Activated CD4-positive, alpha-beta T cell treated with anti-CD3 and anti-CD28 coated beads, Interleukin-2, Interleukin-4, amounts not matched to agents 100 ng/mL and 50 ng/mL, durations not matched to agents 16 hours and 8 hours (primary cell): ENCODE measurements at regions not wholly inside any gene's neighbourhood (a gene's known extent, or its start where the extent isn't known, plus 50 kb on each side); places are given as distances from the start of the nearest gene placed in this dataset.
"Not testable (repeated sequence)": the region's sequence is repeated elsewhere in the genome, so short reads cannot be mapped to it uniquely, and the experiment has no call there.

Experiments used
- DNase-seq: peaks from one replicate; pipeline ENCODE4 v3.0.0-alpha.2; 2020; ENCODE audit warnings: low spot score

GRCh38 chr3:67154429-67154828 lies 156.3 kb downstream of the KBTBD8 start:
- DNase-seq: no peak

DNA sequence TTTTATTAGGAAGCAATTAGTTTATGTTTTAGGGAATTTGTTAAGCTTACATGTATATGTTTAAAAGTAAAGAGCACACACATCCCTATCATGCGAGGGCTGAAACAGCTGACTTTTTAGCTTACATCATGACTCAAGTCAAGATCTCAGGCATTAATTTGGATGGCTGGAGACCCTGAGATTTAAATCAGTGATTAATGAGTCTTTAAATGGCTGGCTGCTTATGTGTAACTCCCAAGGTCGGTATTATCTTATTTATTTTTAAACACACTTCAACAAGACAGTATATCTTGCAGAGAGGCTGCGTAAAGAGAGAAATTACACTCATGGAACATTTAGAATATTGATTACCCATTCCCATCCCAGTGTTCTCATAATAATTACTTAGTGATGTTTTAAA lies 169.4 kb downstream of the KBTBD8 start:
- DNase-seq: no peak

DNA sequence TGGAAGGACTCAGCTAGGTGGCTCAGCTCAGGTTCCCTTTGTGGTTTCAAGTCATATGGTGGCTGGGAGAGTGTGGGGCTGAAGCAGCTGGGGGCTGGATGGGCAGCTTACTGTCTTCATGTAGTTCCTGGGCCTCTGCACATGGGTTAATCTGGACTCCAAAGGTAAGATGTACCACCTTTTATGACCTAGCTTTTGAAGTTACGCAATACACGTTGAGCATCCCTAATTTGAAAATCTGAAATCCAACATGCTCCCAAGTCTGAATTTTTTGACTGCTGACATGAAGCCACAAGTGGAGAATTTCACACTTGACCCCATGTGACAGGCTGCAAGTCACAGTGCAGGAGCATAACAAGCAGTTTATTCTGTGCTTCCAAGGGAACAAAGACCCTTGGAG lies 173.7 kb downstream of the KBTBD8 start:
- DNase-seq: no peak

DNA sequence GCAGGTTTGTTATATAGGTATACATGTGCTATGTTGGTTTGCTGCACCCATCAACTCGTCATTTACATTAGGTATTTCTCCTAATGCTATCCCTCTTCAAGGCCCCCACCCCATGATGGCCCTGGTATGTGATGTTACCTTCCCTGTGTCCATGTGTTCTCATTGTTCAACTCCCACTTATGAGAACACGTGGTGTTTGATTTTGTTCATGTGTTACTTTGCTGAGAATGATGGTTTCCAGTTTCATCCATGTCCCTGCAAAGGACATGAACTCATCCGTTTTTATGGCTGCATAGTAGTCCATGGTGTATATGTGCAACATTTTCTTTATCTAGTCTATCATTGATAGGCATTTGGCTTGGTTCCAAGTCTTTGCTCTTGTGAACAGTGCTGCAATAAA lies 175.0 kb downstream of the KBTBD8 start:
- not testable (repeated sequence) for DNase-seq

DNA sequence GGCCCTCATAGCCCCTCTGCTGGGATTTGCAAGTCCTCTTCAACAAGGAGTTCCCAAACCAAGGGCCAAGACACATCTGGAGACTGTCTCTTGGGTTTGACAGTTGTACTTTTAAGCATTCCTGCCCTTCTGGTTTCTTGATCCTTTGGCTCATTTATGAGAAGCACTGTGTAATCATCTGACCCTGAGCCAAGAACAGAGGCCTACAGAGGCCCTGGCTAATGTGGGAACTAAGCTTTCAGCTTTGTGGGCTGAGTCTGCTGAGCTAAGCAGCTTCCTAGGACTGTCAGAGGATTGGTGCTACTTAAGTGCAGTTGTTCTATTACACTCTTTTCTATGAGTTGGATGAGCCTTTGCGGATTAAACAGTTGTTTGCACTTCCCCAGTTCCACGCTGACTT lies 178.3 kb downstream of the KBTBD8 start:
- no peak for DNase-seq

- no peak for DNase-seq
Measured at GRCh38 chr3:67192466-67192865, 194.4 kb downstream of the KBTBD8 start.

DNA sequence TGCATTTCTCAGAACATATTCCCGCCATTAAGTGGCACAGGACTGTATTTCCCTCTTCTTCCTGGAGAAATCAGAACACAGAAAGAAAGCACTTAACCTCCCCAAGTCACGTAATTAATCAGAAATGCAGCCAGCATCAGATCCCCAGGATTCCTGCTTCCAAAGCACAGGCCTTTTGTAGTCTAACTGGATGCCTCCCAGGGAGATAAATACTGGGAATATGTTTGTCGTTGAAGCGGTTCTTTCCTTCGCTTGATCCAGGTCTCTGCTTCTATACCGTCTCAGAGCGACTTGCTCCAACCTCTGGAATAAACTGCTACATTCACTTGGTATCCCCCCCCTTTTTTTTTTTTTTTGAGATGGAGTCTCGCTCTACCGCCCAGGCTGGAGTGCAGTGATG lies 198.6 kb downstream of the KBTBD8 start:
- no peak for DNase-seq

DNA sequence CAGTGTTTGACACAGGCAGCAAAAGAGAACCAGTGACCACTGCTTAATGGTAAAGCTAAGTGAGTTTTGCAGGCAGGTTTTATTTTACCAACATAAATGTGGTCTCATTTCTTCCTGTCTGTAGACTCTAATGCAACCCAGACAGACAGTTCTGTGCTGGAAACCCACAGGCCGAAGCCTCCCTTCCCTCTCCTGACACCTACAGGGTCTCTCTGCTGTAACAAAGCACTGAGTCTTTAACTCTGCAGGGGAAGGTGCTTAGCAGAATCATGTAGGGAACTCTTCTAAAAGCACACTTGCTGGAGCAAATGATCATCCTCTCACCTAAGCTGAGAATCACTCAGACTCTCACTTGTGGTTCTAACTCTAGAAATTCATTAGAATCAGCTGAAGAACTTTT lies 200.3 kb downstream of the KBTBD8 start:
- DNase-seq: no peak

DNA sequence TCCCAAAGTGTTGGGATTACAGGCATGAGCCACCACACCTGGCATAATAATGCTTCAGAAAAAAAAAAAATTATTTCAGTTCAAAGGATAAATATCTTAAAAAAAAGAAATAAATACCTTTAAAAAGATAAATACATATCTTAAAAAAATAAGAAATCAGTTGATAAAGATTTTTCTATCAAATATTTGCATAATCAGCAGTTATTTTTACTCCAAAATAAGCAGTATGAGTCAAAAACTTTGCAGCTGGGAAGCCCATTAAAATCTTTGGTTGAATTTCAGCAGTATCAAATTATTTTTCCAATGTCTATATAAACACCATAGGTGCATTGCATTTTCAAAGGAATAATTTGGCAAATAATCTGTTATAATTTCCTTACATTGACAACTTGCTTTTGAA lies 202.5 kb downstream of the KBTBD8 start:
- no peak for DNase-seq

DNA sequence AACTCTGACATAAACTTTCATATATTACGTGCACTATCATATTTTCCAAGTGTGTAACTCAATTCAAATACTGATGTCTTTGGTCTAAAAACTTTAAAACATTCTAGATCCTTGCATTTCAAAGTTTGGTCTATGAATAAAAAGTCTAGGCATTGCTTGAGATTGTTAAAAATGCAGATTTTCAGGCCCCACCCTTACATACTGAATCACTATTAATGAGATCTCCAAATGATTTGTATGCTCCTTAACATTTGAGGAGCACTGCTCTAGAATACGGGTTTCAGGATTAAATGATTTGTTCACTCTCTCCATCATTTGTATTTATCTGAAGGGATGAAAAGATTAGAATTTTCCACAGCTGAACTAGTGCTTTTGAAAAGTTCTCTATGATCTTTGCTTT lies 202.9 kb downstream of the KBTBD8 start:
- DNase-seq: no peak

DNA sequence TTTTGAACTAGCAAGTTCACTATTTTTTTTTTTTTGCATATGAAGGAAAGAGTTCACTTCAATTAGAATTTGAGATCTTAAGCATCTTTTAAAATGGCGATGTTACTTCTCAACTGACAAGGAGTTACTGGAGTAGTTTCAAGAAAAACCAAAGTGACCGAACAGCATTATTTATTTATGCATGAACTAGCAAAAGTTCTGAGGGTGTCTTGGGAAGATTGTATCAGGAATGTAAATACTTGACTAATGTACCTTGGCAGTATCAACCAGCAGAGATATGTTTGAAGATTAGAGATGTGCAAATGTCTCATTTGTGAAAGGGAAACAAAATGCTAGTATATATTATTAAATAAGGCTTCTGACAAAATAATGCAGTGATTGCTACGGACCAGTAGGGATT lies 203.9 kb downstream of the KBTBD8 start:
- no peak for DNase-seq

DNA sequence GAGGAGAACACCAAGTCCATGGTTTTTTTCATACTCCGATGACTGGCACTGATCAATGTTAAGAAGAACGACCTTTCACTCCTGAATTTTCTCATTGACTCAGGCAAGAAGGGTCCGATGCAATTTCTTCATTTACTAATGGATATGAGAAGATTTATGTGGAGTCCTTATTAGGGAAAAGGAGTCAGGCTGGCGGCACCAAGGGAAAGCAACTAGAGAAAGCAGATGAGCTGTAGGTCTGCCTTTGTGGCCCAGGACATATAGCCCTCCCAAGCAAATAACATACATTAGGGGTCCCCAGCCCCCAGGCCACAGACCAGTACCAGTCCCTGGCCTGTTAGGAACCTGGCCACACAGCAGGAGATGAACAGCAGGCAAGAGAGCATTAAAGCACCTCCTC lies 206.8 kb downstream of the KBTBD8 start:
- DNase-seq: no peak

DNA sequence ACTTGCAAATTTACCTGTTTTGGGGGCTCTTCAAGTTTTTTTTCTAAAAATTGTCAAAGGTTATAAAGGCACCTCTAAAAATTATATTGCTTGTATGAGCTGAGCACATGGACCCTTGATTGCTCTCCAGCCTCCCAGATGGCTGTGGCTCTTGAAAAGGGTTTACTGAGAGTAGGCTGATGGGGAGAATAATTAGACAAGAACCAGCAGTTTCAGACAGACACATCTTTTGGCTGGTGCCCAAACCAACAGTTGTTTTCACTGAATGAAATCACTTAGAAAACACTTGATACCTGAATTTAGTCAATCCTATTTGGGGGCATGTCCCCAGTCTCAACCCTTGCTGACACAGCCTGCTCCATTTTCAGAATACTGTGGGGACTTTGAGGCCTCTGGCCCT lies 217.6 kb downstream of the KBTBD8 start:
- no peak for DNase-seq

- no peak for DNase-seq
Measured at GRCh38 chr3:67227030-67227429, 228.9 kb downstream of the KBTBD8 start.

DNA sequence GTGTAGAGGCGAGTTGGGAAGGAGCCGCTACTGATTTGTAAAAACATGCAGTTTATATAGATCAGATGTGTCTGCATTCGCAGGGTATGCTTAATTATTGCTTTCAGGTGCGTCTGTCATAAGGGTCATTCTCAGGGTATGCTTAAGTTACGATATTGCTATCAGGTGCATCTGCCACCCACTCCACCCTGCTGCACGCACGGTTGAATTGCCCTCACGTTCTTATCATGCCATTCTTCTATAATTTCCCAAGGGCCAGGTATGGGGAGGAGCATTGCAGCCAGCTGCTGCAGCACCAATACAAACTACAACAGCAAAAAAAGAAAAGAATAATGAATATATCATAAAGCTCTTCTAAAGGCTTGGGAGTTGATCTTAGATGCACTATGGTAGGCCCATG lies 230.0 kb downstream of the KBTBD8 start:
- no peak for DNase-seq

DNA sequence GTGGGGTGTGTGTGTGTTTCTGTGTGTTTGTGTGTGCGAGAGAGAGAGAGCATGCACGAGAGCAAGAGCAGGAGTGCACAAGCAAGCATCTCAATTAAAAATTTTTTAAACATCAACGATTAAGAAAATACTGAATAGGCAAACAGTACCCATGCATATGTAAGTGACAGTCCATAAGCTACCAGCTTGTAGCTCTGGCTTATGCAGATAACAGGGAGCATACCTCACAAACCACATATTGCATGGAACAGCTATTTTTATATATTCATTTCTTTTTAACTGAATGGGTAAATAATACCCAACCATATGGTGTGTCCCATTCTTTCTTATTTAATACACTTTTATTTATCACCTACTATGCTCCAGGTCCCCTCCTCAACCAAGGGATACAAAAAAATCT lies 234.5 kb downstream of the KBTBD8 start:
- DNase-seq: no peak

DNA sequence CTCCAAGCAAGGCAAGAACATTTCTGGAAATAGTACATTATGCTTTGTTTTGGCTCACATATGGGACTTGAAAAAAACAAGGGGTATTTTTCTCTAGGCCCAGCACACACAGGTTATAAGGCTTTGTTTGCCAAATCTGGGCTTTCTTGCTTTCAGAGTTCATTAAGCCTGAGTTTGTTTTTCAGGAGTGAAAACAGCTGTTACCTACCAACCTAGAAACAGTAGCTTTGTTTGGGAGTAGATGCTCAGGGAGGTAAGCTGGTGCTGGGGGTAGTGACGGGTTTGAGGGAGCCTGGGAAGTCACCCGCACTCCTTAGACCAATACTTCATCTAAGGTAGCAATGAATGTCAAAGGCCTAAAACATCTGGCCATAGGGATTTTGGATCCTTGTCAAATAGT lies 241.2 kb downstream of the KBTBD8 start:
- DNase-seq: no peak

- no peak for DNase-seq
Measured at GRCh38 chr3:67241084-67241483, 243.0 kb downstream of the KBTBD8 start.

DNA sequence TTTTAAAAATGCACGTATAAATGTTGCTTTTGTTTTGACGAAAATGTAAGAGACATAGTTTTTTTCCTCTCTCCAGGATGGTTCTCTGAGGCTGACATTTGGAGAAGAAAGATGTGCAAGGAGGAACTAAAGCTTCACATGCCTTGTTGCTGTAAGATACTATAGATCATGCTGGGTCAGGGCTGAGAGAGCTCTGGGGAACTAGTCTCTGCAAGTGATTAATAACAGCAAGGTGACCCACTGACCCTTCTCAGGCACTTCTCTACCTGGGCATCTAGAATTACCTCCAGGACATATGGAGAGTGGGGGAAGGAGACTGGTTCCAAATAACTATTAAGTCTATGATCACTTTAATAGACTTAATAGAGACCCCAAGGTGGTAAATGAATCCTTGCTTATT lies 246.0 kb downstream of the KBTBD8 start:
- DNase-seq: no peak

DNA sequence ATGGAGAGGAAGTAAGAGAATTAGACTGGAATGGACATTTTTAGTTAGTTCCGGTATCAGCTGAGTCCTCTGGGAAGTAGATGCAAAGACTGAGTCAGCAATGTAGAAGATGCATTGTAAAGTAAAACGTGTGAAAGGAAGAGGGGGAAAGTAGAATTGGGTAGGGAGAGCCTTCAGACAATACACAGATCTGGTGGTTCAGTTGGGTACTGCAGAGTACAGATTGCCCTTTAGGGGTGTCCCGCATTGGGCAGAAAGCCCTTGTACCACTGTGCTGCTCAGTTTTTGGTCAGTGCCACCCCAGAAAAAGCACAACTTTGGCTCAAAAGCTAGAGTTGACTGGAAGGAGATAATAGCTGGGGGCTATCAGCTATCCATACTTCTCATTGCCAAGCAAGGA lies 247.4 kb downstream of the KBTBD8 start:
- DNase-seq: no peak

GRCh38 chr3:67248726-67249125 lies 250.6 kb downstream of the KBTBD8 start:
- DNase-seq: no peak

- not testable (repeated sequence) for DNase-seq
Measured at GRCh38 chr3:67252906-67253305, 254.8 kb downstream of the KBTBD8 start.

GRCh38 chr3:67278015-67278618 lies 280.0 kb downstream of the KBTBD8 start:
- DNase-seq: no peak

GRCh38 chr3:67286586-67286985 lies 288.5 kb downstream of the KBTBD8 start:
- DNase-seq: no peak
